NCI-H446 (cell line): ENCODE measurements at regions not wholly inside any gene's neighbourhood (a gene's known extent, or its start where the extent isn't known, plus 50 kb on each side); places are given as distances from the start of the nearest gene placed in this dataset.
A peak's percentile ranks its signal among the peaks of the same experiment; 100 is the strongest.
"Not testable (repeated sequence)": the region's sequence is repeated elsewhere in the genome, so short reads cannot be mapped to it uniquely, and the experiment has no call there.

Experiments used
- DNase-seq, 2 experiments: peaks; one replicate each; lab custom pipeline; 2025; lab: John Stamatoyannopoulos, UW

DNA sequence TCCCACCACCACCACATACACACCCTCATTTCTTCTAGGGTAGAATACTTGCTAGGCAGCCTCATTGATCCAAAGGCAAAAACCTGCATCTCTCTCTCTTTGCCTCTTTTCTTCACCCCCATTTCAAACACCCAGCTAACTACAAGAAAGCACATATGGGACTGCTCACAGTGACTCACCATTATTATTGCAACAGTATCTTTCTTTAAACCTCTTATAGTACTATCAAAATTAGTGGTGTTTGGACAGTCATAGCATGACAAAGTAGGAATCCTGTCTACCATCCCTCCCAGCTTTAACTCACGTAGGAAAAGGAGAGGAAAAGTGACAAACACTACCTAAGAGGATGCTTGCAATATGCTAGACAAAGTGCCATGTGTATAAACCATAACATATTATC, 422.5 kb upstream of the CRIM1 start:
- DNase-seq, result no peak

DNA sequence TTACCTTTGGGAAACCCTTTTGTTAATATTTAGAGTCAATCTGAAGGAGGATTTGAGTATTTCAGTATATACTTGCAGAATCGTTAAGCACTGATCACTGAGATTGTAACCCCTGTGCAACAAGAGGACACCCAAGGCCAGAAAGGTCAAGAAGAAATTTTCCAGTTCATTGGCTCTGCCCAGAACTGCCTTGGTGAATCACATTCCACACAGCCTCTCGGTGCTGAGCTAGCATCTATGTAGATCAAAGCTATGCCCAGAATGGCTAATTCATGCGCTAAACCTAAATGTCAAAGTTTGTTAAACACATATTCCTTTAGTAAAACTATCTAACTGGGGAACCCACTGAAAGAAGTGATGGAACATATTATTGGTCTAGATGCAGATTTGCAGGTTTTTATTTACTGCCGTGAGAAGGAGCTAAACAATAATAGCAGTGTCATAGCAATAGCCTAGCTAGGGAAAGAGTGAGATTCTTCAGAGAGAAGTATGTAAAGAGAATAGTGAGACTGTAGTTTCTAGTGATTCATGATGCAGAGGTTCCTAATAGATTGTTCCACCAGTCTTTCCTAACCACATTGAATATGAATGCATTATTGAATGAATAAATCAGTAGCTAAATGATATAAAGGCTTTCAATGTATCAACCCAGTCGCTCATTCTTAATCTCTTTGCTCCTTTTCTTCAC, 423.2 kb upstream of the CRIM1 start:
- no peak for DNase-seq

DNA sequence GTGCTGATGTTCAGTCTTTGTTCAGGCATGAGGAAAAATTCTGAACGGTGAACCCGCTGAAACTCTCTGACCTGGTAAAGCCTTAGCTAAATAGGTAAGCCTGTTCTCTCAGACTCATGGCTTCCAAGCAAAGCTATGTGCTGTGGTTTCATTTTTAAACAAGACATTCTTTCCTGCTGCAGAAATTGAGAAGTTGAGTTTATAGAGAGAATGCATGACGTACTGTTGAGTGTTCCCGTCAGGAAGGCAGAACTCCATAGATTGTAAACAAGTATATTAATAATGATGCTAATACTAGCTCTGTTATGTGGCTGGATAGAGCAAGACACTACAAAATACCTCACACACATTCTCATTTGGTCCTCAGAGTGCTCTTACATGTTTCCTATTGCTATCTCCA, 424.0 kb upstream of the CRIM1 start:
- no peak for DNase-seq

DNA sequence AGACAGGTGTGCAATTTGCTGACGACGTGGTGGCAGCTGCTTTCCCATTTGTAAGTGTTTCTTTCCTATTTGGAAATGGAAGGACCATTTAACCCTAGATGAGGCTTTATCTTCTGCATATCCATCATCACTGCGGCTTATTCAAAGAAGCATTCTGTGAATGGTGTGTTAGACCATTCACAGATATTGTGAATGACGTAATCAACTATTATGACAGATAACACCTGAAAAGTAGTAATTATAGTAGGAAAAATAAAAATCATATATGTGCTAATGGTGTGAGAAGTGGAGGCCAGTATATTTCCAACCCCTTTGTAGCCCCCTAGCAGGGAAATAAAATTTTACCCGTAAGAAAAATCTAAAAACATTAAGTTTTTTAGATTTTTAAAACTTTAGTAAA, 424.5 kb upstream of the CRIM1 start:
- no peak for DNase-seq

DNA sequence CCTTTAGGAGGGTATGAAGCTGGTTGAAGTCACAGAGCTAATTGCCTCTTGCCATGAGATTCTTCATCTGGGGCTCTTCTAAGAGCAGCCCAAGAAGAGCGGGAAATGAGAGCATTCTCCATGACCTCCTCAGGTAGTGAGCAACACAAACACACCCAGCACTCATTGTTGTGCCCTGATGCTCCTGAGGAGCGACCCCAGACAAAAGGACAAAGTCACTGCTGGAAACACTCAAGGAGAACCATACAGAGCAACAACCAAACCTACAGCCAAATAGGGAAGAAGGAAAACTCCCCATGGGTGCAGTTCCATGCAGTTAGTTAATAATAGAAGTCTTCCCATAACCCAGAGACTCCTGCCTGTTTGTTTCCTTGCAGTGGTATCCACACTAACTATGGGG, 426.0 kb upstream of the CRIM1 start:
- DNase-seq, result no peak

DNA sequence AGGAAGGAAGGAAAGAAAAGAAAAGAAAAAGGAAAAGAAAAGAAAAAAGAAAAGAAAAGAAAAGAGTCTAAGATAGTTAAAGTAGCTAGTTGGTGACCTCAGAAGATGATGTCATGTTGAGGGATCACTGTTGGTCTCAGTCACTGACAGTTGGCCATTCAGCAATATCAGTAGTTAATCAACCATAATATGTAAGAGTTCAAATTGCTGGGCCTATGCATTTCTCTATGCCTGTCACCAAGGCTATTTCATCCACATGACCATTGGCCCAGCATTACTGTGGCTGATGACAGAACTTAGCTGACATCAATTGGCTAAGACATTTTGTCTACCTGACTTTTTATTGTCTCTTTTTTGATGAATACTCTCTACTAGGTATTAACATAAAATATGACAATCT, 435.5 kb upstream of the CRIM1 start:
- no peak for DNase-seq

DNA sequence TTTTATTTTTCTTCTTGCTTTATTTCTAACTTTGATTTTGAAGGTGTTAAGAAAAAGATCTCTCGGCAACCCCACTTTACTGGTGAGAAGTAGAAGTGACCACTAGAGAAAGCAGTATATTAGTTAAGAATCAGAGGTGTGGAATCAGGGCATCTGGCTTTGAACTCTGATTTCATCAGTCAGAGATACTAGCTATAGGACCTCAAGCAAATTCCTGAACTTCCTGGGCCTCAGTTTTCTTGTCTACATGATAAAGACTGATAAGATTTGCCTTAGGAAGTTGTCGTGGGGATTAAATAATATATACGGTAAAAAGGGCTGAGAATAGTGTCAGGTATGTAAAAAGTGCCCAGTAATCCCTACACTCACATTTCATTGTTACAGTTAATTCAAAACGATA, 440.3 kb upstream of the CRIM1 start:
- no peak for DNase-seq

DNA sequence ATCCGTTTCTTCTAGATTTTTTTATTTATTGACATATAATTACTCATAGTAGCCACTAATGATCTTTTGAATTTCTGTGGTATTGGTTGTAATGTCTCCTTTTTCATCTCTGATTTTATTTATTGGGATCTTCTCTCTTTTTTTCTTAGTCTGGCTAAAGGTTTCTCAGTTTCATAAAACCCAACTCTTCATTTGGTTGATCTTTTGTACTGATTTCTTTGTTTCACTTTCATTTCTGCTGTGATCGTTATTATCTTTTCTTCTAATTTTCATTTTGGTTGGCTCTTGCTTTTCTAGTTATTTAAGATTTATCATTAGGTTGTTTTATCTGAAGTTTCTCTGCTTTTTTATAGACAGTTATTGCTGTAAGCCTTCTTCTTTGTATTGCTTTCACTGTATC, 463.6 kb upstream of the CRIM1 start:
- no peak for DNase-seq

DNA sequence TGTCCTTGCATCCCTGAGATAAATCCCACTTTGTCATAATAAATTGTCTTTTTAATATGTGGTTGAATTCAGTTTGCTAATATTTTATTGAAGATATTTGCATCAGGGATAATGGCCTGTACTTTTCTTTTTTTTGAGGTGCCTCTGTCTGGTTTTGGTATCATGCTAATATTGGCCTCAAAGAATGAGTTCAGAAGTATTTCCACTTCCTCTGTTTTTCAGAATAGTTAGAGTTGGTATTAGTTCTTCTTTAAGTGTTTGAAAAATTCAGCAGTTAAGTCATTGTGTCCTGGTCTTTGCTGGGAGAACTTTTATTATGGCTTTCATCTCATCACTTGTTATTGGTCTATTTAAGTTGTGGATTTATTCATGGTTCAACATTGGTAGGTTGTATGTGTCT, 464.1 kb upstream of the CRIM1 start:
- DNase-seq, result no peak

DNA sequence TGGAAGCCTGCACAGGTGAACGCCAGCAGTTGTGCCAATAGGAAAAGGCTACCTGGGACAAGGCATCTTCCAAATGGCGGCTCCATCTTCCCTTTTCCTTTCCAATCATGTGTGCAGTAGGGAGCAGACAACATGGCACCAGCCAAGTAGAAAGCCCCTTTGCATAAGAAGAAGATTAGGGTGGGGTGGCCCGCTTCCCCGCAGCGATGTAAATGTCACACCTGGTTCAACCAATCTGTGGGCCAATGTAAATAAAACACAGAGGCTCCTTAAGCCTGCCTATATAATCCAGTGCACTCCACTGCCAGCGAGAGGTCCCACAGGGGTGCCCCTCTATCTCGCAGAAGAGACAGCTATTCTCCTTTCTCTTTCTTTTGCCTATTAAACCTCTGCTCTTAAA, 468.4 kb upstream of the CRIM1 start:
- DNase-seq, result no peak

DNA sequence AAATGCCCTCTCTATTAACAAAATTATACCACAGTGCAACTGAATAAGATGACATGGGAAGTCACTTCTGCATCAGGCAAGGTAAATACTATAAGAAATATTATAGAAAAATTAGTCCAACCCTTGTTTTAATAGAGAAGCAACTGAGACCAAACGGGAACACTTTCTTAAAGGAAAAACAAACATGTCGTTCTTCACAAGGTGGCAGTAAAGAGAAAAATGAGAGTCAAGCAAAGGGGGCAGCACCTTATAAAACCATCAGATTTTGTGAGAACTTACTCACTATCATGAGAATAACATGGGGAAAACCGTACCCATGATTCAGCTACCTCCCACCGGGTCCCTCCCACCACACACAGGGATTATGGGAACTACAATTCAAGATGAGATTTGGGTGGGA, 481.7 kb upstream of the CRIM1 start:
- DNase-seq, result no peak

DNA sequence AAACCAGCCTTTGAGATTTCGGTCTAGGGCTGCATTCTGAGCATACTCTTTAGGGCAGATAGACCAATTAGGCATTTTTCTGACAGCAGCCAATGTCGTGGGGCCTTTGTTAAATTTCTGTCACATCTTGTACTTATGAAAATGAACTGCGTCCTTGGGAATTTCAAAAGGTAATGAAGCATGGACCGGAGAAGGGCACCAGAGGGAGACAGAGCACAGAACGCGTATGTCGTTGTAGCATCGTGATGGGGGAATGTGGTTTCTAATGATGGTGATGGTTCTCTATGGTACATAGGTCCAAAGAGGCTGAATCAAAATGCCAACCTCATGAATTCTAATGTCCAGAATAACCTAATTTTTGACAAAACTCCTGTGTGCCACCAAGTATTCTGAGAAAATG, 483.9 kb upstream of the CRIM1 start:
- DNase-seq, result no peak

DNA sequence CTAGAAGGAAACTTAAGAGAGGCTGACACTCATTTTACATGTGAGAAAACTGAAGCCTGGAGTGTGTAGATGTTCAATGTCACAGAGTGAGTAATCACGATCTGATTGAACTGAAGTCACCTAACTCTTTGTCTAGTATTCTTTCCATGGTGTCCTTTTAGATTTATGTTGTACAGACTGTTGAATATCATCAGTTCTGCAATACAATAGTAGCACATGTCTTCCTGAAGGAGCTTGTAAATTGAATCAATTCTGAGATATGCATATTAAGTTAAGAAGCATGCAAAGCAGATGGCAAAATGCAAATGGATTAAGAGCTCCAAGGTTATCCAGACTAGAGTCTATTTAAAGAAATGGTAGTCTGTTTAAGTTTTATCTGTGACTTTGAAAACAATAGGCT, 484.9 kb upstream of the CRIM1 start:
- DNase-seq, result no peak

DNA sequence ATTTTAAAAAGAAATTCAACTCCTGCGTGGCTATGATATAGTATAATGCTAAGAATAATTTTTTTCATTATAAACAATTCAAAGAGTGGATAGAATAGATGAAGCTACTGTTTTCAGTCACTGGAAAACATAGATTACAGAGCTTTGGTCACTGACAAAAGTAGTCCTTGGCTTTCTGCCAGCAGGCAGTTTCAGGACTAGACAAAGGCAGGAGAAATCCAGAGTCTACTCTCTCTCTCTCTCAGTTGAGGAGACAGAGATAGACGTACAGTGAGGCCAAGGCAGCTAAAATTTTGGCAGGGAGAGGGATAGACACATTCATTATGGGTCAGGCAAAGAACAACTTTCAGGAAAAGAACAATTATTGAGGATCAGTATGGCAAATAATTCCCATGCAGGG, 491.4 kb upstream of the CRIM1 start:
- peak in 1 of 2 experiments; percentile 8 for DNase-seq

DNA sequence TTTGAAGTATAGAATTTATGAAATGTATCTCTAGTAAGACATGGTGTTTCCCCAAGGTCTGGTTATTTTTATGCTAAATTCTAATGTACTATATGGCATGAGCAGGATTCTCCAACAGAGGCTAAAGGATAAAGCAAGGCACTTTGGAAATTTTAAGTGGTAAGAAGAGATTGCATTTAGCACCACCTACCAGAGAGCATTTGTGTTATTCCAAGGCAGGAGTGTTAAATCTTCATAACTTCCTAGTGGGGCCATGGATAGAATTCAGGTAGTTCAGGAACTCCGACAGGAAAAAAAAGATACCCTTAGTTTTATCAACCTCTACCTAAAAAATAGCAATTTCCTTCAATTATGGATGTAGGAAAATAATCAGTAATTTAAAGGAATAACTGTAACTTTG, 497.4 kb upstream of the CRIM1 start:
- DNase-seq, result no peak

DNA sequence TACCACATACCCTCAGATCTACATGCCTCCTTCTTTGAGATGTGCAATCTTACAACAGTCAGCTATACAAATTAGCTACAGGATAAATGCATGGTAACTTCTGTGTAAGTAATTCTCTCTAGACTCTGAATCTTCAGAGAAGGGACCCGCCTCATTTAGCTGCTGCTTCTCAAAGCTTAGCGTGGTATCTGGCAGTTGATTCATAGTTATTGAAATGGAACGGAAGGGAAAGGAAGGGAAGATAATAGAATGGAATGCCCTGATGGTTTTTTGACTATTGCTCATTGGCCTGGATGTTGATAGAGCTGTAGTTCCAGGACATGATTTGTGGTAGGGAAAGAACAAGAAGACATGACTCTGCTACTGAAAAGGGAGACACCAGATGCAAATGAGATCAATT, 498.1 kb upstream of the CRIM1 start:
- DNase-seq, result no peak

DNA sequence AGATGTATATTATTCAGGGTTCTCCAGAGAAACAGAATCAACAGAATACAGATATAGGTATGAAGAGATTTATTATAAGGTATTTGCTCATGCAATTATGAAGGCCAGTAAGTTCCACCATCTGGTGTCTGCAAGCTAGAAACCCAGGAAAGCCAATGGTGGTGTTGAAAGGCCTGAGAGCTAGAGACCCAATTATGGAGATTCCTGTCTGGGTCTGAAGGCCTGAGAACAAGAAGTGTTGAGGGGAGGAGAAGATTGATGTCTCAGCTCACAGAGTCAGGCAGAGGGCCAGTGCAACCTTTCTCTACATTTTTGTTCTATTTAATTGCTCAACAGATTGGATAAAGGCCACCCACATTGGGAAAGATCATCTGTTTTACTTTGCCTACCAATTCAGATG, 524.2 kb upstream of the CRIM1 start:
- no peak for DNase-seq

DNA sequence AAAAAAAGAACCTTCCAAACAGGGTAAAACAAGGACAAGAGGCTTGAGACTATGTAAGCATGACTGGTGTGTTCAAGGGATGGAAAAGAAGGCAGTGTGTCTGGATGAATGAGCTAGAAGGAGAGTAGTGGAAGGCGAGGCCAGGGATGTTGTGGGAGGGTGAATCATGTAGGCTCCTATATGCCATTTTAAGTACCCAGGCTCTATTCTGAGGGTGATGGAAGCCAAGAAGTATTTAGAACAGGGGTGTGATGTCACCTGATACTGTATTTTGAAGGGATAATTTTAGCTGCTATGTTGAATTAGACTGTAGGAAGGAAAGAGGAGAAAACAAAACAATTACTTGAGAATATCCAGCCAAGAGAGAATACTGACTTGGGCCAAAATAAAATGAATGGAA, 524.7 kb upstream of the CRIM1 start:
- no peak for DNase-seq

DNA sequence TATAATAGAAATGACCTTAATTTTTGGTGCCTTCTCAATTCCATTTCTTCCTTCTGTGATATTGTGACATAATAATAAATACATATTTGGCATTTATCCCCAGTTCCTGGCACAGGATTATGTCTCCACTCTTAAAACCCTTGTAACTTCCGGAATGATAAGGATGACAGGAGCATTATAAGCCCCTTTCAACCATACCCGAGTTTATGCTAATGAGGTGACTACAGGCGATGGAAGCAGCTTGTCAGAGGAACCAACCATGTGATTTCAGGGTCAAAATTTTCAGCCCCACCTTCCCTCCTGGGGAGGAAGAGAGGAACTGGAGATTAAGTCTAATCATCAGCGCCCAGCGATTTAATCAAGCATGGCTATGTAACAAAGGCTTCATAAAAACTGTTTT, 528.5 kb upstream of the CRIM1 start:
- no peak for DNase-seq

DNA sequence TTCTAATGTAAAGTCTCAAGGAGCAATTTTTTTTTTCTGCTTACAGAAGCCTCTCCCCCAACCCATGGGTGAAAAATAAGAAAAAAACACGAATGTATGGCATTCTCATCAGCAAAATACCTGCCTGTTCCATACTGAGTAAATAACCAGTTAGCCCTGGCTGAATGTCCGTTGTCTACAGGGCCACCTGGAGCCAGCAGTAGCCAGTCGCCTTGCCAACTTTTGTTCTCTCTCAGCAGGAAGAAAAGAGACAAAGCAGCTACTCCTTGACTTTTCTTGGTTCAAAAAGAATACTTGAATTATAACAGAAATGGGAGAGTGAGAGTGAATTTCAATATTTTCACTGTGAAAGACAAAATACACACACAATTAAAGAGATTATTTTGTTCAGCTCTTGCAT, 532.9 kb upstream of the CRIM1 start:
- DNase-seq, result no peak

DNA sequence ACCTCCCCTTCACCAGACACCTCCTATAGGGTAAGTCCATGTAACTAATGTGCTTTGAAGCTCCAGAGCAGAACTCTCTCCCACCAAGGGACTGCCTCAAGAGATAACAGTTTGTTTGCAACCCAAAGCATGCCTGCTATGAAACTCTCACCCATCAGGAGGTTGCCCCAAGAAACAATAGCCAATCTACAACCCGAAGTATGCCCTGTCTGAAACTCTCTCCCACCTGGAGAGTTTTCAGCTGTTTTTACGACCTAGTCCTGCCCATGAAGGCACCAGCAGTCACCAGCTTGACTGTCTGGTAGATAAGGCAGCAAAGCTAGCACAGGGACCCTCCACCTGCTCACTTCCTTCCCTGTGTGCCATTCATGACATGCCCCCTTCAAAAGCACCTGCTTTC, 533.9 kb upstream of the CRIM1 start:
- no peak for DNase-seq

DNA sequence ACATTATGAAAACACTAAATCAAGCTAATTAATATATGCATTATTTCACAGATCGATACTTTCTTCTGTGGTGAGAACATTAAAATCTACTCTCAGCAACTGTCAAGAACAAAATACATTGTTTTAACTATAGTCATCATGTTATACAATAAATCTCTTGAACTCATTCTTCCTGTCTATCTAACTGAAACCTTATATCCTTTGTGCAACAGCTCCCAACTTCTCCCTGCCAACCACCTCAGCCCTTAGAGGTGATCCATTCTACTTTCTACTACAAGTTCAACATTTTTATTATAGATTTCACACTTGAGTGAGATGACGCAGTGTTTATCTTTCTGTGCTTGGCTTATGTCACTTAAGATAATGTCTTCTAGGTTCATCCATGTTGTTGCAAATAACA, 535.2 kb upstream of the CRIM1 start:
- DNase-seq, result no peak

DNA sequence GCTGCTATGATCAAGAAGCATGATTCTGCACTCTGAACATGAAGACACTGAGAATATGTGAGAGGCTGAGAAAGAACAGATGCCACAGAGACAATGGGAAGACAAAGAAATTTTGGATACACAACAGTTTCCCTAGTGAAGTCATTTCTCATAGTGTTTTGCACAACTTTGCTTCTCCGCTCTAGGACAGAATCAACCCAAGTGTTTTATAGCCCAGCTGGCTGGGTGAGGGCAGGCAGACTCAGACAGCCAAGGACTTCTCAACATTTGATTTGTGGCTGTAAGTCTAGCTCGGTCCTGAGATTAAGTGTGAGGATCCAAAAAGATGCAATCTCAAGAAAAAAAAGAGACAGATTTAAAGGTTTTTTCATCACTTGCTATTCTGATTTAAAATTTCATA, 536.5 kb upstream of the CRIM1 start:
- DNase-seq, result no peak

DNA sequence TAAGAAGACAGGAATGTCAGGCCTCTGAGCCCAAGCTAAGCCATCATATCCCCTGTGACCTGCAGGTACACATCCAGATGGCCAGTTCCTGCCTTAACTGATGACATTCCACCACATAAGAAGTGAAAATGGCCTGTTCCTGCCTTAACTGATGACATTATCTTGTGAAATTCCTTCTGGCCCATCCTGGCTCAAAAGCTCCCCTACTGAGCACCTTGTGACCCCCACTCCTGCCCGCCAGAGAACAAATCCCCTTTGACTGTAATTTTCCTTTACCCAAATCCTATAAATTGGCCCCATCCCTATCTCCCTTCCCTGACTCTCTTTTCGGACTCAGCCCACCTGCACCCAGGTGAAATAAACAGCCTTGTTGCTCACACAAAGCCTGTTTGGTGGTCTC, 537.2 kb upstream of the CRIM1 start:
- DNase-seq, result not testable (repeated sequence)

DNA sequence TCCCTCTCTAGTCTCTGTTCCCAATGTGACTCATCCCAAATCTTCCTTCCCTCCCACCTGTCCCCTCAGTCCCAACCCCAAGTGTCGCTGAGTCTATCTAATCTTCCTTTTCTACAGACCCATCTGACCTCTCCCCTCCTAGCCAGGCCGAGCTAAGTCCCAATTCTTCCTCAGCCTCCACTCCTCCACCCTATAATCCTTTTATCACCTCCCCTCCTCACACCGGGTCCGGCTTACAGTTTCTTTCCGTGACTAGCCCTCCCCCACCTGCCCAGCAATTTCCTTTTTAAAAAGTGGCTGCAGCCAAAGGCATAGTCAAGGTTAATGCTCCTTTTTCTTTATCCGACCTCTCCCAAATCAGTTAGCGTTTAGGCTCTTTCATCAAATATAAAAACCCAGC, 541.0 kb upstream of the CRIM1 start:
- not testable (repeated sequence) for DNase-seq
